ENCODE measurements at regions not wholly inside any gene's neighbourhood (a gene's known extent, or its start where the extent isn't known, plus 50 kb on each side); places are given as distances from the start of the nearest gene placed in this dataset.
"Not testable (repeated sequence)": the region's sequence is repeated elsewhere in the genome, so short reads cannot be mapped to it uniquely, and the experiment has no call there.

GRCh38 chr12:41645624-41646023 lies 457.5 kb downstream of the PDZRN4 start:
- H3K9ac ChIP-seq (ENCODE audit: low read depth, low read length): no peak overlapping the region
- H2AK9ac ChIP-seq (replicated peaks; ENCODE audit: low read depth, low read length, poor library complexity): no peak overlapping the region
- H2BK15ac ChIP-seq (ENCODE audit: low read depth, low read length): no peak overlapping the region
- H3K4me3 ChIP-seq (ENCODE audit: insufficient read depth, low read depth, low read length): no peak overlapping the region
- no peak overlapping the region for H3K18ac ChIP-seq (ENCODE audit: low read depth, low read length)
- H4K91ac ChIP-seq (ENCODE audit: insufficient read depth, low read depth, low read length): no peak overlapping the region
- H4K5ac ChIP-seq (ENCODE audit: low read depth, low read length): no peak overlapping the region
- no peak overlapping the region for H3K27ac ChIP-seq (ENCODE audit: insufficient read depth, low read length)
- H3K27me3 ChIP-seq (ENCODE audit: control insufficient read depth, insufficient read depth, low read length): no peaks in the 10 kb centered on the region
- WGBS, 2 experiments (ENCODE audit: extremely low coverage in 2 of 2, insufficient read length in 1 of 2): no CpG with 5 or more reads among the region's 1 CpG
- intact Hi-C loops (cut with micrococcal nuclease): no loop called here
- no peak overlapping the region for H2BK5ac ChIP-seq (ENCODE audit: low read depth, low read length, poor library complexity, severe bottlenecking)
- H3K4ac ChIP-seq (ENCODE audit: low read depth, low read length): no peak overlapping the region
- no peak overlapping the region for H3K56ac ChIP-seq (ENCODE audit: extremely low read depth, insufficient read depth, low read length)
- TF ChIP-seq RAD21 (IDR thresholded peaks at IDR 0.05; ENCODE audit: low read length) (no peak), ELK1 (IDR thresholded peaks at IDR 0.05; ENCODE audit: borderline replicate concordance, low read depth, low read length) (no peak), CEBPB (IDR thresholded peaks at IDR 0.05; ENCODE audit: low read depth, low read length) (no peak), FOS (IDR thresholded peaks at IDR 0.05; ENCODE audit: low read depth, low read length) (no peak)
- H2BK120ac ChIP-seq (ENCODE audit: low read depth, low read length): no peak overlapping the region
- DNase-seq (no peak), ATAC-seq (ENCODE audit: low read depth) (no peak)
- dilution Hi-C loops (cut with HindIII; ENCODE audit: low sequenced_read_pairs, unreplicated experiment): no loop called here
- no peak overlapping the region for H3K14ac ChIP-seq (replicated peaks; ENCODE audit: low read depth, low read length)
- H4K8ac ChIP-seq (ENCODE audit: low read depth in 2 of 2, low read length in 2 of 2): no peak overlapping the region
- in situ Hi-C loops (cut with MboI; ENCODE audit: low sequenced_read_pairs): no loop called here
- no peak overlapping the region for H3K4me2 ChIP-seq (ENCODE audit: low read depth, low read length)
- H3K9me3 ChIP-seq (ENCODE audit: control insufficient read depth, insufficient read depth, low read length): no peaks in the 10 kb centered on the region; the same call in 1 of the 2 replicates
- H2AFZ ChIP-seq (replicated peaks; ENCODE audit: low read length, poor library complexity): no peak overlapping the region
- no peak overlapping the region for H2BK20ac ChIP-seq (ENCODE audit: low read depth, low read length)
- no peaks in the 10 kb centered on the region for H3K36me3 ChIP-seq (ENCODE audit: control insufficient read depth, insufficient read depth, low read length)
- H3K9me1 ChIP-seq (ENCODE audit: insufficient read depth, low read length): no peaks in the 10 kb centered on the region
- H3K4me1 ChIP-seq (ENCODE audit: control insufficient read depth, insufficient read depth, low read length): no peaks in the 10 kb centered on the region
- ChIA-PET CTCF (no interaction called here), POLR2A (ENCODE audit: unreplicated experiment) (no interaction called here)
- no TSS peak for BruUV-seq (replicated peaks)
- H2AK5ac ChIP-seq (ENCODE audit: low read depth, low read length): no peak overlapping the region
- H3K79me1 ChIP-seq (ENCODE audit: low read depth in 1 of 2, low read length in 2 of 2): no peaks in the 10 kb centered on the region
- no peak overlapping the region for H3K23ac ChIP-seq (ENCODE audit: low read depth, low read length)
- H4K20me1 ChIP-seq (ENCODE audit: insufficient read depth, low read length): no peaks in the 10 kb centered on the region

DNA sequence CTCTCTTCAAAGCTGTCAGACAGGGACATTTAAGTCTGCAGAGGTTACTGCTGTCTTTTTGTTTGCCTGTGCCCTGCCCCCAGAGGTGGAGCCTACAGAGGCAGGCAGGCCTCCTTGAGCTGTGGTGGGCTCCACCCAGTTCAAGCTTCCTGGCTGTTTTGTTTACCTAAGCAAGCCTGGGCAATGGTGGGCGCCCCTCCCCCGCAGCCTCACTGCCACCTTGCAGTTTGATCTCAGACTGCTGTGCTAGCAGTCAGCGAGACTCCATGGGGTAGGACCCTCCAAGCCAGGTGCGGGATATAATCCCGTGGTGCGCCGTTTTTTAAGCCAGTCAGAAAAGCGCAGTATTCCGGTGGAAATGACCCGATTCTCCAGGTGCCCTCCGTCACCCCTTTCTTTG lies 454.7 kb downstream of the PDZRN4 start:
- H3K14ac ChIP-seq (replicated peaks; ENCODE audit: low read depth, low read length); H3K27ac ChIP-seq (ENCODE audit: insufficient read depth, low read length); H3K9me1 ChIP-seq (ENCODE audit: insufficient read depth, low read length); H4K8ac ChIP-seq (ENCODE audit: low read depth in 2 of 2, low read length in 2 of 2); CTCF ChIA-PET; POLR2A ChIA-PET (ENCODE audit: unreplicated experiment); H3K9me3 ChIP-seq (ENCODE audit: control insufficient read depth, insufficient read depth, low read length); H4K91ac ChIP-seq (ENCODE audit: insufficient read depth, low read depth, low read length); dilution Hi-C loops (cut with HindIII; ENCODE audit: low sequenced_read_pairs, unreplicated experiment); H2AFZ ChIP-seq (replicated peaks; ENCODE audit: low read length, poor library complexity); H2BK20ac ChIP-seq (ENCODE audit: low read depth, low read length); in situ Hi-C loops (cut with MboI; ENCODE audit: low sequenced_read_pairs); H3K4me3 ChIP-seq (ENCODE audit: insufficient read depth, low read depth, low read length); H3K18ac ChIP-seq (ENCODE audit: low read depth, low read length); H2BK15ac ChIP-seq (ENCODE audit: low read depth, low read length); H3K4ac ChIP-seq (ENCODE audit: low read depth, low read length); H4K5ac ChIP-seq (ENCODE audit: low read depth, low read length); H2AK5ac ChIP-seq (ENCODE audit: low read depth, low read length); H3K27me3 ChIP-seq (ENCODE audit: control insufficient read depth, insufficient read depth, low read length); H3K79me1 ChIP-seq (ENCODE audit: low read depth in 1 of 2, low read length in 2 of 2); H3K4me2 ChIP-seq (ENCODE audit: low read depth, low read length); intact Hi-C loops (cut with micrococcal nuclease); H4K20me1 ChIP-seq (ENCODE audit: insufficient read depth, low read length); ATAC-seq (ENCODE audit: low read depth); H2BK120ac ChIP-seq (ENCODE audit: low read depth, low read length); DNase-seq; H3K4me1 ChIP-seq (ENCODE audit: control insufficient read depth, insufficient read depth, low read length); H3K36me3 ChIP-seq (ENCODE audit: control insufficient read depth, insufficient read depth, low read length); H3K9ac ChIP-seq (ENCODE audit: low read depth, low read length); H3K56ac ChIP-seq (ENCODE audit: extremely low read depth, insufficient read depth, low read length); BruUV-seq (replicated peaks); H3K23ac ChIP-seq (ENCODE audit: low read depth, low read length); H2AK9ac ChIP-seq (replicated peaks; ENCODE audit: low read depth, low read length, poor library complexity); H2BK5ac ChIP-seq (ENCODE audit: low read depth, low read length, poor library complexity, severe bottlenecking): not testable (repeated sequence)
- no CpG with 5 or more reads among the region's 11 CpGs for WGBS, 2 experiments (ENCODE audit: extremely low coverage in 2 of 2, insufficient read length in 1 of 2)

All from IMR-90 (cell line).